ENCODE measurements at regions not wholly inside any gene's neighbourhood (a gene's known extent, or its start where the extent isn't known, plus 50 kb on each side); places are given as distances from the start of the nearest gene placed in this dataset.
"Not testable (repeated sequence)": the region's sequence is repeated elsewhere in the genome, so short reads cannot be mapped to it uniquely, and the experiment has no call there.

DNA sequence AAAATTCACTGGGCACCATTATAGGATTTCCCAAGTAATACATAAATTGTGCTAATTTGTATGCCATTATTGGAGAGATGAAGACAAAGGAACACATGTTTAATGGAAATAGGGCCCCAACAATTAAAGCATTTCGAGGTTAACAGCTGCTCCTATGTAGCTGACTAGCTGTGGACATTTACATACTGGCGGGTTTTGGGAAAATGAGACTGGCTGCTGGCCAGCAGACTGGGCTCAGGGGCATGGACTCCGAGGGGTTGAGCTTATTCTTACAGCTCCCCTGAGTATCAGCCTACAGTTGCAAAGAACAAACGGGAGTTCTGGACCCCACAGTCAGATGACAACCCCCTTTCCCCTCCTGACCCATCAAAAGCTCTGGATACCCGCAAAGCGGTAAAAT lies 91.9 kb upstream of the MYO3A start:
- no peak overlapping the region for H3K4me3 ChIP-seq
- TF ChIP-seq EZH2 (IDR thresholded peaks at IDR 0.05): no peak
- TF ChIP-seq EZH2phosphoT487 (IDR thresholded peaks at IDR 0.05): no peak
- no peak for TF ChIP-seq CTCF (IDR thresholded peaks at IDR 0.05)
- H3F3A ChIP-seq (ENCODE audit: low read depth): no peaks in the 10 kb centered on the region
- H3K27ac ChIP-seq: no peak overlapping the region
- no peaks in the 10 kb centered on the region for H3K9me3 ChIP-seq (ENCODE audit: low read depth)
- H3K4me3 Mint-ChIP-seq: peak overlapping the region; percentile 43
- H3K36me3 Mint-ChIP-seq: no peaks in the 10 kb centered on the region
- H3K4me2 ChIP-seq: no peak overlapping the region
- no peak overlapping the region for H3K9ac ChIP-seq
- H3K36me3 ChIP-seq: no peaks in the 10 kb centered on the region
- no peaks in the 10 kb centered on the region for H3K27me3 ChIP-seq
- no peaks in the 10 kb centered on the region for H3K4me1 ChIP-seq
- no peak overlapping the region for H2AFZ ChIP-seq (replicated peaks)
- H4K20me1 ChIP-seq (ENCODE audit: low read depth): no peaks in the 10 kb centered on the region
- H3K9me3 Mint-ChIP-seq: no peaks in the 10 kb centered on the region
- H3K79me2 ChIP-seq (ENCODE audit: low read depth): no peaks in the 10 kb centered on the region
- peaks cover 2% of the 10 kb centered on the region for H3K27me3 Mint-ChIP-seq (ENCODE audit: insufficient read depth, low read depth)
- DNase-seq (ENCODE audit: low spot score): no peak
- no peaks in the 10 kb centered on the region for H3K4me1 Mint-ChIP-seq
- H3K27ac Mint-ChIP-seq: no peak overlapping the region

- TF ChIP-seq EZH2 (IDR thresholded peaks at IDR 0.05): no peak
- Mint-ChIP-seq H3K36me3 (no peaks in the 10 kb centered on the region), H3K9me3 (peaks cover 3% of the 10 kb centered on the region), H3K4me1 (no peaks in the 10 kb centered on the region), H3K27ac (no peak overlapping the region), H3K4me3 (no peak overlapping the region), H3K27me3 (ENCODE audit: insufficient read depth, low read depth) (peaks cover 2% of the 10 kb centered on the region)
- Histone ChIP-seq H3K4me2 (no peak overlapping the region), H4K20me1 (ENCODE audit: low read depth) (no peaks in the 10 kb centered on the region), H3F3A (ENCODE audit: low read depth) (no peaks in the 10 kb centered on the region), H2AFZ (replicated peaks) (no peak overlapping the region), H3K27me3 (no peaks in the 10 kb centered on the region), H3K79me2 (ENCODE audit: low read depth) (no peaks in the 10 kb centered on the region), H3K4me1 (no peaks in the 10 kb centered on the region), H3K4me3 (no peak overlapping the region), H3K36me3 (no peaks in the 10 kb centered on the region), H3K27ac (no peak overlapping the region), H3K9ac (no peak overlapping the region), H3K9me3 (ENCODE audit: low read depth) (no peaks in the 10 kb centered on the region)
- DNase-seq (ENCODE audit: low spot score): no peak
Observed at GRCh38 chr10:25843551-25844170, 90.4 kb upstream of the MYO3A start.

GRCh38 chr10:25844716-25845115 lies 89.3 kb upstream of the MYO3A start:
- H3K9me3 ChIP-seq (ENCODE audit: low read depth); H3F3A ChIP-seq (ENCODE audit: low read depth); H3K4me1 Mint-ChIP-seq; H3K4me2 ChIP-seq; DNase-seq (ENCODE audit: low spot score); H3K27me3 ChIP-seq; H3K9ac ChIP-seq; H3K9me3 Mint-ChIP-seq; H3K27me3 Mint-ChIP-seq (ENCODE audit: insufficient read depth, low read depth); H3K79me2 ChIP-seq (ENCODE audit: low read depth); H2AFZ ChIP-seq (replicated peaks); H3K36me3 Mint-ChIP-seq; H3K4me3 ChIP-seq; H3K36me3 ChIP-seq; H3K27ac Mint-ChIP-seq; H3K4me1 ChIP-seq; H4K20me1 ChIP-seq (ENCODE audit: low read depth); H3K27ac ChIP-seq; H3K4me3 Mint-ChIP-seq: not testable (repeated sequence)

- H3K27me3 ChIP-seq: no peaks in the 10 kb centered on the region
- no peak for TF ChIP-seq CTCF (IDR thresholded peaks at IDR 0.05)
- TF ChIP-seq EZH2phosphoT487 (IDR thresholded peaks at IDR 0.05): no peak
- no peak for TF ChIP-seq EZH2 (IDR thresholded peaks at IDR 0.05)
- no peaks in the 10 kb centered on the region for H3F3A ChIP-seq (ENCODE audit: low read depth)
- no peaks in the 10 kb centered on the region for H3K36me3 ChIP-seq
- H2AFZ ChIP-seq (replicated peaks): no peak overlapping the region
- Mint-ChIP-seq H3K27me3 (ENCODE audit: insufficient read depth, low read depth) (no peaks in the 10 kb centered on the region), H3K36me3 (no peaks in the 10 kb centered on the region), H3K27ac (no peak overlapping the region), H3K4me3 (no peak overlapping the region), H3K4me1 (peaks cover 27% of the 10 kb centered on the region), H3K9me3 (peaks cover 7% of the 10 kb centered on the region)
- no peaks in the 10 kb centered on the region for H4K20me1 ChIP-seq (ENCODE audit: low read depth)
- H3K79me2 ChIP-seq (ENCODE audit: low read depth): no peaks in the 10 kb centered on the region
- H3K27ac ChIP-seq: no peak overlapping the region
- H3K4me3 ChIP-seq: no peak overlapping the region
- no peak overlapping the region for H3K4me2 ChIP-seq
- H3K9me3 ChIP-seq (ENCODE audit: low read depth): no peaks in the 10 kb centered on the region
- no peak for DNase-seq (ENCODE audit: low spot score)
- peaks cover 11% of the 10 kb centered on the region for H3K4me1 ChIP-seq
- H3K9ac ChIP-seq: no peak overlapping the region
Observed at GRCh38 chr10:25849268-25849667, 84.8 kb upstream of the MYO3A start.

Measured in neural progenitor cell (in vitro differentiated cells).